ENCODE measurements at regions not wholly inside any gene's neighbourhood (a gene's known extent, or its start where the extent isn't known, plus 50 kb on each side); places are given as distances from the start of the nearest gene placed in this dataset.

DNA sequence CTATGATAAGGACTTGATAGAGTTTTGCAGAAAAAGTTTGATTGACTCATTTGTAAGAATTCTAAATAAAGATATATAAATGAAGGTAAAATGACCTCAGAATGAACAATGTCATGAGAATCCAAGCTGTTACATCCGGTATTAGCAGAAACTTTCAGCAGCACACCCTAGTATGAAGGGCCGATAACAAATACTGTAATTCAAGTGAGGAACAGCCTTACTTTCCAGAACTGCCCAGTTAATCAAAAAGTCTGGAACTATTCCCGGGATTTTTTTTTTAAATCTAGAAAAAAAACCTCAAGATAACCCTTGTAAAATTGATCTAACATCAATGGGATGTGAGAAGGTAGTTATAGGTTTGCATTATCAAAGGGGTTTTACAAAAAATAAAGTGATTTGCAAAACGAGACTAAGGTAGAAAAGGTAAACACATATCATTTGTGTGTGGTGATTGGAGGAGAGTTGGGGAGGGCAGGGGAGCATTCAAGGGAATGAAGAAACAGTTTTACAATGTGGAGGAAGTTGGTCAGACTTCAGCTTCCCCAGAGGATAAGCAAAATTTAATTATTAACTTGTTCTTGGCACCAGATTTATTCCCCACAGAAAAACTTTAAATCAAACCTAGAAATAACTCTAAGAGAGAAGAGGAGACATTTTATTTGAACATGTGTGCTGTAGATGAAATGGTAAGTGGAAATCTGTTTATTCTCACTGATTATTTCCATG, 75.9 kb upstream of the VCAM1 start:
- Histone ChIP-seq H3K4me1 (no peaks in the 10 kb centered on the region), H3K27ac (no peak overlapping the region), H3K27me3 (no peaks in the 10 kb centered on the region), H3K9me3 (no peaks in the 10 kb centered on the region), H3K4me3 (no peak overlapping the region), H3K36me3 (no peaks in the 10 kb centered on the region)
- intact Hi-C loops (cut with DNase I; ENCODE audit: low total_unique reads) (no loop called here), in situ Hi-C loops (cut with MboI; ENCODE audit: low sequenced_read_pairs in 4 of 4) (no loop called here)
- TF ChIP-seq, protein P1, sequence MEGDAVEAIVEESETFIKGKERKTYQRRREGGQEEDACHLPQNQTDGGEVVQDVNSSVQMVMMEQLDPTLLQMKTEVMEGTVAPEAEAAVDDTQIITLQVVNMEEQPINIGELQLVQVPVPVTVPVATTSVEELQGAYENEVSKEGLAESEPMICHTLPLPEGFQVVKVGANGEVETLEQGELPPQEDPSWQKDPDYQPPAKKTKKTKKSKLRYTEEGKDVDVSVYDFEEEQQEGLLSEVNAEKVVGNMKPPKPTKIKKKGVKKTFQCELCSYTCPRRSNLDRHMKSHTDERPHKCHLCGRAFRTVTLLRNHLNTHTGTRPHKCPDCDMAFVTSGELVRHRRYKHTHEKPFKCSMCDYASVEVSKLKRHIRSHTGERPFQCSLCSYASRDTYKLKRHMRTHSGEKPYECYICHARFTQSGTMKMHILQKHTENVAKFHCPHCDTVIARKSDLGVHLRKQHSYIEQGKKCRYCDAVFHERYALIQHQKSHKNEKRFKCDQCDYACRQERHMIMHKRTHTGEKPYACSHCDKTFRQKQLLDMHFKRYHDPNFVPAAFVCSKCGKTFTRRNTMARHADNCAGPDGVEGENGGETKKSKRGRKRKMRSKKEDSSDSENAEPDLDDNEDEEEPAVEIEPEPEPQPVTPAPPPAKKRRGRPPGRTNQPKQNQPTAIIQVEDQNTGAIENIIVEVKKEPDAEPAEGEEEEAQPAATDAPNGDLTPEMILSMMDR (IDR thresholded peaks at IDR 0.05 in 4 of 5, conservative IDR thresholded peaks at IDR 0.05 in 1 of 5), result no peak
- DNase-seq (no peak), ATAC-seq (no peak)

DNA sequence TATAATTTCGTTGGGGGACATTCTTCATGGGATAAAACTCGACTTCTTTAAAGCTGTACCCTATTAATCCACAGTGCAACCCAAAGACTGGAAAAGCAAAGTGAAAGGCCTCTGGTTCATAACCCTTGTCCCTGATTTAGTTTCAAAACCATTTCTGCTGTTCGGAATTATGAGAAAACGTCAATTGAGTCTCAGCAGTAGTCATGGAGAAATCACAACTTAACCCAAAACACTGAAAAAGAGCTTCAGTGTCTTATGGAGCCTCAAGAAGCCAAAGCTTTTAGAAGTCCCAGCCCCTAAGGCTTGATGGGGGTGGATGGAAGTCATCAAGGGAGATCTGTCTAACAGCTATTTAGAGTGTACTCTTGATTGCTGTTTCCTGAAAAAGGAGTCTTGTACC, 73.5 kb upstream of the VCAM1 start:
- Histone ChIP-seq H3K27me3 (no peaks in the 10 kb centered on the region), H3K9me3 (no peaks in the 10 kb centered on the region), H3K27ac (no peak overlapping the region), H3K36me3 (no peaks in the 10 kb centered on the region), H3K4me3 (no peak overlapping the region), H3K4me1 (no peaks in the 10 kb centered on the region)
- TF ChIP-seq, protein P1 (IDR thresholded peaks at IDR 0.05 in 4 of 5, conservative IDR thresholded peaks at IDR 0.05 in 1 of 5), result no peak
- TF ChIP-seq POLR2A (IDR thresholded peaks at IDR 0.05), result no peak
- intact Hi-C loops (cut with DNase I; ENCODE audit: low total_unique reads) (no loop called here), in situ Hi-C loops (cut with MboI; ENCODE audit: low sequenced_read_pairs in 4 of 4) (no loop called here)
- DNase-seq (no peak), ATAC-seq (no peak)

DNA sequence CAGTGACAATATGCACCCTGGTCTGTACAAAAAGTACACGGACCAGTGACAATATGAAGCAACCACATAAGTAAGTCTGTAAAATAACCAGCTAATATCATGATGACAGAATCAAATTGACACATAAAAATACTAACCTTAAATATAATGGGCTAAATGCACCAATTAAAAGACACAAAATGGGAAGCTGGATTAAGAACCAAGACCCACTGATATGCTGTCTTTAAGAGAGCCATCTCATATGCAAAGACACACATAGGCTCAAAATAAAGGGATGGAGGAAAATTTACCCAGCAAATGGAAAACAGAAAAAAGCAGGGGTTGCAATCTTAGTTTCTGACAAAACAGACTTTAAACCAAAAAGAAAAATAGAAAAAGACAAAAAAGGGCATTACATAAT, 70.4 kb upstream of the VCAM1 start:
- no peaks in the 10 kb centered on the region for H3K36me3 ChIP-seq
- H3K4me3 ChIP-seq, result no peak overlapping the region
- no peaks in the 10 kb centered on the region for H3K9me3 ChIP-seq
- H3K4me1 ChIP-seq, result no peaks in the 10 kb centered on the region
- TF ChIP-seq POLR2A (IDR thresholded peaks at IDR 0.05), result no peak
- TF ChIP-seq, protein P1 (IDR thresholded peaks at IDR 0.05 in 4 of 5, conservative IDR thresholded peaks at IDR 0.05 in 1 of 5), result no peak
- in situ Hi-C loops (cut with MboI; ENCODE audit: low sequenced_read_pairs in 4 of 4) (no loop called here), intact Hi-C loops (cut with DNase I; ENCODE audit: low total_unique reads) (no loop called here)
- no peak overlapping the region for H3K27ac ChIP-seq
- ATAC-seq (no peak), DNase-seq (no peak)
- H3K27me3 ChIP-seq, result no peaks in the 10 kb centered on the region

DNA sequence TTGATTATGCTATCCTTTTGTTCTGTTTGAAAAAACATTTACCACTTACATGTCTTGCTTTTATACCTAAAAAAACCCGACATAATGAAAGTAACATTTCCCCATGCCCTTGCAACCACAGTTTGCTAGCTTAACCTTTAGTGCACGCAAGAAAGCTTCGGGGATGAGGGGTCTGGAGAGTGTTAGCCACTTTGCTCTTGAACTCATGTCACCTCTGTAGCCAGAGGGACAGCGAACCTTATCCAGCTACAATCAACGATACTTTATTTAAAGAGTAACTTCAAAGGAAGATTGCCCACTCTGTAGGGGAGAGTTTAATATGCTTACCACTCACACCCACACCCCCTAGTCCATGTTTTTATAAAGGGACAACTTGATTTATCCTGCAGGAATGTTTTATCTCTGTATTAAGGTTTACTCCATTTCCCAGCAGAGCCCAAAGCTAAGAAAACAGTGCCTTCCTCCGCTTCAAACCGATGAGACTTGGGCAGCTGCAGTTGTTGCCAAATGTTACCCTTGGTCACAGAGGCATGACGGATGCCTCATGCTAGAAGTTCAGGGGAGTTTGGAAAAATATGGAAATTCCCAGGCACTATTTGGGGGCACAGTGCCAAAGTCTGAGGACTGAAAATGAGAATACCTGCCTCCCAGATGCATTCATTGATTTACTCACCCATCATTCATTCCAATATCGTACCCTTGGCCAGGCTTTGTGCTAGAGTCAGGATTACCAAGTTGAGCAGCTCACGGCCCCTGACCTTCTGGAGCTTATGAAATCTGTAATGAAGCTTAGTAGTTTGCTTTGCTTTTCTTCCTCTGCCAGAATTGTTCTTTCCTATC, 61.4 kb upstream of the VCAM1 start:
- in situ Hi-C loops (cut with MboI; ENCODE audit: low sequenced_read_pairs in 4 of 4), result no loop called here
- no peaks in the 10 kb centered on the region for H3K9me3 ChIP-seq
- TF ChIP-seq, protein P1 (IDR thresholded peaks at IDR 0.05 in 4 of 5, conservative IDR thresholded peaks at IDR 0.05 in 1 of 5), result no peak
- no peak for TF ChIP-seq POLR2A (IDR thresholded peaks at IDR 0.05)
- no peak overlapping the region for H3K4me3 ChIP-seq
- intact Hi-C loops (cut with DNase I; ENCODE audit: low total_unique reads), result no loop called here
- DNase-seq, result no peak
- no peak overlapping the region for H3K27ac ChIP-seq
- no peaks in the 10 kb centered on the region for H3K27me3 ChIP-seq
- H3K36me3 ChIP-seq, result no peaks in the 10 kb centered on the region
- H3K4me1 ChIP-seq, result no peaks in the 10 kb centered on the region
- ATAC-seq, result no peak
